ACC112 (cell line): ENCODE measurements at regions not wholly inside any gene's neighbourhood (a gene's known extent, or its start where the extent isn't known, plus 50 kb on each side); places are given as distances from the start of the nearest gene placed in this dataset.
"Not testable (repeated sequence)": the region's sequence is repeated elsewhere in the genome, so short reads cannot be mapped to it uniquely, and the experiment has no call there.

Experiments
- H2AFZ ChIP-seq: fragments of 200-600 bp; sonication (generic); one replicate; pipeline ENCODE4 v1.6.0; 2017; ENCODE audit warnings: antibody characterized with exemption, low read length; ENCODE audit not compliant: unreplicated experiment
- H3K27ac ChIP-seq: fragments of 200-600 bp; sonication (generic); 2 replicates; pipeline ENCODE4 v1.5.1; 2014; ENCODE audit warnings: low read depth, mild to moderate bottlenecking, antibody characterized with exemption, low read length, moderate library complexity
- H3K27me3 ChIP-seq: fragments of 200-600 bp; sonication (generic); 2 replicates; pipeline ENCODE4 v1.6.1; 2014; ENCODE audit warnings: mild to moderate bottlenecking, antibody characterized with exemption, low read length, moderate library complexity, mixed read lengths; ENCODE audit not compliant: insufficient read depth
- H3K36me3 ChIP-seq: fragments of 200-600 bp; sonication (generic); 2 replicates; pipeline ENCODE4 v1.6.1; 2016; ENCODE audit warnings: mild to moderate bottlenecking, antibody characterized with exemption, low read length, moderate library complexity, mixed read lengths; ENCODE audit not compliant: insufficient read depth
- H3K4me1 ChIP-seq: fragments of 200-600 bp; sonication (generic); one replicate; pipeline ENCODE4 v1.6.1; 2016; ENCODE audit warnings: low read length, mixed read lengths; ENCODE audit not compliant: insufficient read depth, unreplicated experiment, control insufficient read depth
- H3K4me3 ChIP-seq: fragments of 200-600 bp; sonication (generic); 2 replicates; pipeline ENCODE4 v1.5.1; 2014; ENCODE audit warnings: mild to moderate bottlenecking, low read depth, low read length
- H3K79me2 ChIP-seq: fragments of 200-600 bp; sonication (generic); one replicate; pipeline ENCODE4 v1.6.0; 2016; ENCODE audit warnings: low read length; ENCODE audit not compliant: control insufficient read depth, unreplicated experiment, insufficient read depth

DNA sequence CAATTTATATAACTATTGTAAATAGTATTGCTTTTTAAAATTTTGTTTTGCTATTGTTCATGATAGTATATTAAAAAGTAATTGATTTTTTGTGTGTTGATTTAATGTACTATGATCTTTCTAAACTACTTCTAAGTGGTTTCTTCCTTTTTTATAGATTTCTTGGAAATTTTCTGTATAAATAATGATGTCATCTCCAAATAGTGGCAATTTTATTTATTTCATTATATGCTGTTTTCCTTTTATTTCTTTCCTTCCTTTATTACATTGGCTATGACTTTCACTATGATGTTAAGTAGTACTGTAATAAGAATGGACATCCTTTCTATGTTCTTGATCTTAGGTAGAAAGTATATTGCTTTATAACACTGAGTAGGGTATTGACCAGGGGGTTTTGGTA lies 451.5 kb upstream of the SPTLC3 start:
- no peaks in the 10 kb centered on the region for H3K79me2 ChIP-seq
- H3K27me3 ChIP-seq: no peaks in the 10 kb centered on the region
- no peak overlapping the region for H3K27ac ChIP-seq
- H3K36me3 ChIP-seq: no peaks in the 10 kb centered on the region
- H2AFZ ChIP-seq: no peak overlapping the region
- H3K4me3 ChIP-seq: no peak overlapping the region
- H3K4me1 ChIP-seq: no peaks in the 10 kb centered on the region

DNA sequence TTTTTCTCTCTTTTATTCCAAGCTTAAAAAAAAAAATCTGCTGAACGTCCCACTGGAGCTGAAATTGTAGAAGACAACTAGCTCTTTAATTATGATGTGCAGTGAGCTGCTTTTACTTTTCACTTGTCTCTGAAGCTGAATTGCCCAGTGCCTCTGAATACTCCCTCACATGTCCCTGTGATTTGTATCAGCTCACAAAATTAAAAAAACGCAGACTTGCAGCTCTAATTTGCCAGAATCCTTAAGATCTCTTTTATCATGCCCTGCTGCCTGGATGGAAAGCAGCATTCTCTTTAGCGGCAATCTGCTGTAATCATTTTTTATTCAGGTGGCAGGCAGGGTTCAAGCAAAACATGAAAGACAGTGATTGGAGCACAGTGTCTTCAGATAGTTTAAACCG lies 443.8 kb upstream of the SPTLC3 start:
- no peaks in the 10 kb centered on the region for H3K27me3 ChIP-seq
- no peaks in the 10 kb centered on the region for H3K36me3 ChIP-seq
- H3K79me2 ChIP-seq: no peaks in the 10 kb centered on the region
- no peak overlapping the region for H3K27ac ChIP-seq
- no peak overlapping the region for H3K4me3 ChIP-seq
- H3K4me1 ChIP-seq: no peaks in the 10 kb centered on the region
- H2AFZ ChIP-seq: no peak overlapping the region

DNA sequence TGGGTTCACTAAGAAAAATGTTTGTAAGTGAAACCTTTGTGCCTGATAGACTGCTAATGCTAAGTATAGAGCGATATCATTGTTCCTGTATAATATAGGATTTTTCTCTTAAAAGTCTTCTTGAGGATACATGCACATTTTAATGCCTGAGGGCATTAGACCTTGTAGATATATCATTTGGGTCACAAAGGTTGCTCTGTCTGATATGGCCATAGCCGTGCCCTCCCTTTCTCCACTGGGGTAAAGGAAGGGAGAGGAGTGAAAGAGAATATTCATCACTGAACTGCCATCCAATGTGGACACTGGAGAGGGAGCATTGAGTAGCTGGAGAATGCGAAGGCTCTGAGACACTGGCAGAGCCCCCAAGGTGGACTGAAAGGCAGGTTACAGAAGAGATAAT lies 442.2 kb upstream of the SPTLC3 start:
- Histone ChIP-seq H3K4me1 (no peaks in the 10 kb centered on the region), H3K79me2 (no peaks in the 10 kb centered on the region), H2AFZ (no peak overlapping the region), H3K4me3 (no peak overlapping the region), H3K27me3 (no peaks in the 10 kb centered on the region), H3K36me3 (no peaks in the 10 kb centered on the region), H3K27ac (no peak overlapping the region)

DNA sequence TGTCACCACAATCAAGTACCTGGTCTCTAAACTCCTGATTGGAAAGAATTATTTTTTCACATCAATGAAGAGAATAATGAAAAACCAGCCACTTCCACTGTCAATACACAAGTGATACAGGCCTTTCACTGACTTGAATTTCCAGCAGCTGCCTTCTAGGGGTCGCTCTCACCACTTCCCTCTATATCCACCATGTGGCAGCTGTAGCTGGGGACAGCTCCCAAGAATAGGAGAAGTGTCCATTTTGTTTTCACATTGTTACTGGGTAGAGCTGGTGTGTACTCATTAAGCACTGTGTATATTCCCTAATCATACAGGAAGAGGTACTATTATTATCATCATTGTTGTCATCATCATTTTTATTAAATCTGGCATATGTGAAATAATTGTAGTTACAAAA lies 438.4 kb upstream of the SPTLC3 start:
- no peaks in the 10 kb centered on the region for H3K79me2 ChIP-seq
- H3K27ac ChIP-seq: no peak overlapping the region
- no peaks in the 10 kb centered on the region for H3K36me3 ChIP-seq
- H3K4me3 ChIP-seq: no peak overlapping the region
- no peaks in the 10 kb centered on the region for H3K4me1 ChIP-seq
- no peaks in the 10 kb centered on the region for H3K27me3 ChIP-seq
- H2AFZ ChIP-seq: no peak overlapping the region

DNA sequence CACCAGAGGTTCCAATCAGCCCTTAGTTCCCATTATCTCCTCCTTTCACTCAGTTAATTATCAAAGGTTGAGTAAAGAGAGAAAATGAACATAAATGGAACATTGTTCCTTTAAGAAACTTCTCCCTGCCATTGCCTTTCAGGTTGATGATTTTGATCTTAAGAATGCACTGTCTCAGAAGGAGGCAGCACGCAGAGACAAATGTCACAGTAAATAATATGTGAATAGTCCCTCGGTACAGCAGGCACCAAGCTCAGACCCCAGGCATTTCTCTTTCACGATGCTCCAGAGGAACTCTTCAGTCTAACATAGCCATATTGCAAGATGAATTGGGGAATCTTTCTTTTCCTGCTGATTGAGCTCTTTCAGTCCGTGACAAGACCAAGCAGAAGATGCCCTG lies 435.3 kb upstream of the SPTLC3 start:
- H3K79me2 ChIP-seq: no peaks in the 10 kb centered on the region
- no peaks in the 10 kb centered on the region for H3K4me1 ChIP-seq
- H3K27me3 ChIP-seq: no peaks in the 10 kb centered on the region
- no peak overlapping the region for H3K27ac ChIP-seq
- no peak overlapping the region for H3K4me3 ChIP-seq
- no peaks in the 10 kb centered on the region for H3K36me3 ChIP-seq
- H2AFZ ChIP-seq: no peak overlapping the region

DNA sequence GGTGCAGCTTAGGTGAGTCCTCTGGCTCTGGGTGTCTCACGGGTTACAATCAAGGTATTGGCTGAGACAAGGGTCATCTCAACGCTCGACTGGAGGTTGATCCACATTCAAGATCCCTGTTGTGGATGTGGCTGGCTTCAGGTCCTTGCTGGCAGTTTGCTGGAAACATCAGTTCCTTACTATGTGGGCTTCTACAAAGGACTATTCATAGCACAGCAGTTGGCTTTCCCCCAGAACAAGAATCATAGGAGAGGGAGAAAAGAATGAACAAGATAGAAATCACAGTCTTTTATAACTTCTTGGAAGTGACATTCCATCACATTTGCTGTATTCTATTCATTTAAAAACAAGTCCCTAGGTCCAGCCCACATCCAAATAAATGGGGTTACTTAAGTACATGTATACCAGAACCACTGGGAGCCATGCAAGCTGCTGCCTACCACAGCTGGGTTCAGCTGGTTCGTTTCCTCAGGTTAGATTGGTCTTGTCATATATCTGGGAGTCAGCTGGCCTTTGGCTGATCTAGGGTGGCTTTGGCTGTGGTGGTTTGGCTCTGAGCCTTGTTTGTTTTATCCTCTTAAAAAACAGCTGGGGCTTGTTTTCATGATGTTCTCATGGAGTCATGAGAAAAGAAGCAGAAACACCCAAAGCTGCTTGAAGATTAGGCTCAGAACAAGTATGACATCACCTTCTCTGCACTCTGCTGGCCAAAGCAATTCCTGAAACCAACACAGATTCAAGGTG lies 433.2 kb upstream of the SPTLC3 start:
- Histone ChIP-seq H3K27ac (no peak overlapping the region), H3K4me3 (no peak overlapping the region), H3K79me2 (no peaks in the 10 kb centered on the region), H3K27me3 (no peaks in the 10 kb centered on the region), H3K4me1 (no peaks in the 10 kb centered on the region), H2AFZ (no peak overlapping the region), H3K36me3 (no peaks in the 10 kb centered on the region)

DNA sequence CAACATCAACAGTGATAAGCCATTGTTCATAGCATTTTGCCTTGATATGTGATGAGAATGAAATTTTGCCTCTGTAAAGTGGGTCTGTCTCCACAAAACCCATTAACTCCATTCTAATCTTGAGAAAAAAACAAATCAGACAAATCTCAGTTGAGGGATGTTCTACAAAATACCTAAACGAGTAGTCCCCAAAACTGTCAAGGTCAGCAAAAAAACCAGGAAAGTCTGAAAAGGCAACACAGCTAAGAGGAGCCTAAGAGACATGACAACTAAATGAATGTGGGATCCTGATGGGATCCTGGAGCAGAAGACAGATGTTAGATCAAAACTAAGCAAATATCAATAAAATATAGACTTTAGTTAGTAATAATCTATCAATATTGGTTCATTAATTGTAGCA lies 431.6 kb upstream of the SPTLC3 start:
- no peaks in the 10 kb centered on the region for H3K4me1 ChIP-seq
- no peaks in the 10 kb centered on the region for H3K79me2 ChIP-seq
- no peak overlapping the region for H3K27ac ChIP-seq
- no peak overlapping the region for H2AFZ ChIP-seq
- H3K27me3 ChIP-seq: no peaks in the 10 kb centered on the region
- no peak overlapping the region for H3K4me3 ChIP-seq
- no peaks in the 10 kb centered on the region for H3K36me3 ChIP-seq

DNA sequence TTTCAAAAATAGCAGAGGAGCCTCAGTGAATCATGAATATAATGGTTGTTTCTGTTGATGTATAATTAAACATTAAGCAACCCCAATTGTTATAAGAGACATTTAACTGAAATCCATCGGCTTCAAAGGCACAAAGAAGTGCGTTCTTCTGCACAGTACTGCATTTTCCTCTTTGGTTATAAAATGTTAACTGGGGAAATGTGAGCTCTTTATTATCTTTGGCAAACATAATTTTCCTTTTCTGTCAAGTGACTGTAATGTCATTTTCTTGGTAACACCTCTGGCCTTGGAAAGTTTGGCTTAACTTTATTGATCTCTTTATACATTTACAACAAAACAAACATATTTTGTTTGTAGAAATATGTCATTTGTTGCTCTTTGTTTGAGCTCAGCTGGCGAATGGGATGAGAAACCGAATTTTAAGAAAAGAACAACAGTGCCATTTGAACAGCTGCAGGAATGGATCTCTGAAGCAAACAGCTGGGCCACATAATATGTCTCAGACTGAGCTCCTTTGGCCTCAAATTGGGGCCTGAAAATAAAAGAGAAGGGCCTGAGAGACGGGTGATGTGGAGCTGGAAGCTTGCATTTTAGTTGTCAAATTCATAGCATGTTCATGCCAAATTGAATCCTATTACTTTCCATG lies 427.0 kb upstream of the SPTLC3 start:
- H3K36me3 ChIP-seq: no peaks in the 10 kb centered on the region
- H3K79me2 ChIP-seq: no peaks in the 10 kb centered on the region
- no peaks in the 10 kb centered on the region for H3K27me3 ChIP-seq
- H3K27ac ChIP-seq: no peak overlapping the region
- no peak overlapping the region for H2AFZ ChIP-seq
- H3K4me3 ChIP-seq: no peak overlapping the region
- H3K4me1 ChIP-seq: no peaks in the 10 kb centered on the region

DNA sequence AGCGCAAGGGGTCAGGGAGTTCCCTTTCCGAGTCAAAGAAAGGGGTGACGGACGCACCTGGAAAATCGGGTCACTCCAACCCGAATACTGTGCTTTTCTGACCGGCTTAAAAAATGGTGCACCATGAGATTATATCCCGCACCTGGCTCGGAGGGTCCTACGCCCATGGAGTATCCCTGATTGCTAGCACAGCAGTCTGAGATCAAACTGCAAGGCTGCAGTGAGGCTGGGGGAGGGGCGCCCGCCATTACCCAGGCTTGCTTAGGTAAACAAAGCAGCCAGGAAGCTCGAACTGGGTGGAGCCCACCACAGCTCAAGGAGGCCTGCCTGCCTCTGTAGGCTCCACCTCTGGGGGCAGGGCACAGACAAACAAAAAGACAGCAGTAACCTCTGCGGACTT lies 426.1 kb upstream of the SPTLC3 start:
- H3K4me3 ChIP-seq, H2AFZ ChIP-seq, H3K27me3 ChIP-seq, H3K27ac ChIP-seq, H3K4me1 ChIP-seq, H3K79me2 ChIP-seq, H3K36me3 ChIP-seq: not testable (repeated sequence)

DNA sequence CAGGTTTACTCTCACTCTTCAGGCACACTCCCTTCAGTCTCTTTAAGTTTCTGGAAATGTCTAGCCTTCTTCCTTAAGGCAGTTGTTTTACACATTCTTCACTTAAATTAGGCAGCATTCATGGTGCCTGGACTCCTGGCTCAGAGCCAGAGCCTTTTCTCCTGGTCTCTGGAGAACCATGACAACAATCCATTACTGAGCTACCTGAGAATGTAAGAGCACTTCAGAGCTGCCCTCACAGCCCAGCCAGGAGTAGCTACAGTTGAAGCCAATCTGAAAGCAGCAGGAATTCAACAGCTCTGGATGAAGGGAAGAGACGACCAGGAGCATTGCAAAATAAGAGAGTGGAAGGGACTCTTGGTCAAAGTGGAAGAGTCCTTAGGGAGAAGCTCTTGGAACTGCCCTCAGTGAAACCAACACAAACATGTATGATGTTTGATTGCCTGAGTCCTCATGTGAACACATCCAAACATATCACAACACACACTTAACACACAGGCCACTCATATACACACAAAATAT lies 416.8 kb upstream of the SPTLC3 start:
- Histone ChIP-seq H2AFZ (no peak overlapping the region), H3K36me3 (no peaks in the 10 kb centered on the region), H3K79me2 (no peaks in the 10 kb centered on the region), H3K4me3 (no peak overlapping the region), H3K27me3 (no peaks in the 10 kb centered on the region), H3K27ac (no peak overlapping the region), H3K4me1 (no peaks in the 10 kb centered on the region)

DNA sequence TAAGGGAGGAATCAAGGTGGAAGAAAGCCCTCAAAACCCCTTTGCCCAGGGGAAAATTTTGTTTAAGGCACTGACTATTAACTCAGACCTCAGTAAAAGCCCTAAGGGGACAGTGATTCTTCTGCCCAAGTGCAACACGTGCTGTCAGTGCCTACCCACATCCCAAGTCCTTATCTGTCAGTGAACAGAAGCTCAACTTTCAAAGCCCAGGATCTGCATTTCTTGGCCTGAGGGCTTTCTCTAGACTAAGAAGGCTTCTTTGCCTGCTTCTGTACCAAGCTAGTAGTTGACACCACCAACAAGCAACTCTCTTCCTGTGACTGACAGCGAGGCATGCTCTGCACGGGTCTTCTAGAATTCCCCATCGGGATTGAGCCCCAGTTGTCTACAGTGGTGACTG lies 416.0 kb upstream of the SPTLC3 start:
- Histone ChIP-seq H3K36me3 (no peaks in the 10 kb centered on the region), H3K4me1 (no peaks in the 10 kb centered on the region), H3K4me3 (no peak overlapping the region), H3K27me3 (no peaks in the 10 kb centered on the region), H2AFZ (no peak overlapping the region), H3K27ac (no peak overlapping the region), H3K79me2 (no peaks in the 10 kb centered on the region)
